ENCODE measurements at regions not wholly inside any gene's neighbourhood (a gene's known extent, or its start where the extent isn't known, plus 50 kb on each side); places are given as distances from the start of the nearest gene placed in this dataset.

DNA sequence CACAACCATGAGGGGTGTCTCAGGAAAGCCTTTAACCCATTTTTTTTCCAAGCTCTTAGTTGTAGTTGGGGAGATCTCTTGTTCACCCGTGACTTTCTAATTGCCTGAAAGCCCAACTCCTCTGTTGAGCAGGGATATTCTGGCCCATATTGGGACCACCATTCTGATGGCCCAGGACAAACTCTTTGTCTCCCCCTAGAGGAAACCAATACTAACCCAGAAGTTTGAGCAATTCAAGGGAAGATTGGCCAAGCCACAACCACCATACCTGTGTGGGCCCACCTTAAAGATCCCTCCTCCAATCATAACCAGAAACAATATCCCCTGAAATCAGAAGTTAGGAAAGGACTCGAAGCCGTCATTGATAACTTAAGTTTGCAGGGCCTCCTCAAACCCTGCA is 132.6 kb downstream of the THBS2 start:
- no peaks in the 10 kb centered on the region for H4K20me1 ChIP-seq (ENCODE audit: low read depth)
- Mint-ChIP-seq H3K4me3 (no peak overlapping the region), H3K4me1 (no peaks in the 10 kb centered on the region), H3K36me3 (no peaks in the 10 kb centered on the region), H3K27ac (no peak overlapping the region), H3K9me3 (peaks cover 4% of the 10 kb centered on the region), H3K27me3 (ENCODE audit: insufficient read depth, low read depth) (peaks cover 4% of the 10 kb centered on the region)
- no peaks in the 10 kb centered on the region for H3K79me2 ChIP-seq (ENCODE audit: low read depth)
- TF ChIP-seq, protein P1, sequence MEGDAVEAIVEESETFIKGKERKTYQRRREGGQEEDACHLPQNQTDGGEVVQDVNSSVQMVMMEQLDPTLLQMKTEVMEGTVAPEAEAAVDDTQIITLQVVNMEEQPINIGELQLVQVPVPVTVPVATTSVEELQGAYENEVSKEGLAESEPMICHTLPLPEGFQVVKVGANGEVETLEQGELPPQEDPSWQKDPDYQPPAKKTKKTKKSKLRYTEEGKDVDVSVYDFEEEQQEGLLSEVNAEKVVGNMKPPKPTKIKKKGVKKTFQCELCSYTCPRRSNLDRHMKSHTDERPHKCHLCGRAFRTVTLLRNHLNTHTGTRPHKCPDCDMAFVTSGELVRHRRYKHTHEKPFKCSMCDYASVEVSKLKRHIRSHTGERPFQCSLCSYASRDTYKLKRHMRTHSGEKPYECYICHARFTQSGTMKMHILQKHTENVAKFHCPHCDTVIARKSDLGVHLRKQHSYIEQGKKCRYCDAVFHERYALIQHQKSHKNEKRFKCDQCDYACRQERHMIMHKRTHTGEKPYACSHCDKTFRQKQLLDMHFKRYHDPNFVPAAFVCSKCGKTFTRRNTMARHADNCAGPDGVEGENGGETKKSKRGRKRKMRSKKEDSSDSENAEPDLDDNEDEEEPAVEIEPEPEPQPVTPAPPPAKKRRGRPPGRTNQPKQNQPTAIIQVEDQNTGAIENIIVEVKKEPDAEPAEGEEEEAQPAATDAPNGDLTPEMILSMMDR (IDR thresholded peaks at IDR 0.05) = no peak
- no peak for TF ChIP-seq EZH2 (IDR thresholded peaks at IDR 0.05)
- TF ChIP-seq EZH2phosphoT487 (IDR thresholded peaks at IDR 0.05) = no peak
- H3K27me3 ChIP-seq = no peaks in the 10 kb centered on the region
- H3K4me3 ChIP-seq = no peak overlapping the region
- no peak overlapping the region for H3K4me2 ChIP-seq
- no peak overlapping the region for H3K9ac ChIP-seq
- no peaks in the 10 kb centered on the region for H3K4me1 ChIP-seq
- no peaks in the 10 kb centered on the region for H3F3A ChIP-seq (ENCODE audit: low read depth)
- H3K27ac ChIP-seq = no peak overlapping the region
- DNase-seq (ENCODE audit: low spot score) = no peak
- no peaks in the 10 kb centered on the region for H3K36me3 ChIP-seq
- no peak overlapping the region for H2AFZ ChIP-seq (replicated peaks)
- no peaks in the 10 kb centered on the region for H3K9me3 ChIP-seq (ENCODE audit: low read depth)

- H4K20me1 ChIP-seq (ENCODE audit: low read depth) = no peaks in the 10 kb centered on the region
- no peak overlapping the region for H3K4me2 ChIP-seq
- no peak for DNase-seq (ENCODE audit: low spot score)
- H3F3A ChIP-seq (ENCODE audit: low read depth) = no peaks in the 10 kb centered on the region
- H3K4me1 ChIP-seq = no peaks in the 10 kb centered on the region
- no peak overlapping the region for H3K4me3 Mint-ChIP-seq
- H3K9me3 Mint-ChIP-seq = peaks cover 4% of the 10 kb centered on the region
- no peaks in the 10 kb centered on the region for H3K79me2 ChIP-seq (ENCODE audit: low read depth)
- TF ChIP-seq EZH2 (IDR thresholded peaks at IDR 0.05) = no peak
- TF ChIP-seq, protein P1 (IDR thresholded peaks at IDR 0.05) = no peak
- no peak for TF ChIP-seq EZH2phosphoT487 (IDR thresholded peaks at IDR 0.05)
- no peak overlapping the region for H3K9ac ChIP-seq
- no peaks in the 10 kb centered on the region for H3K36me3 Mint-ChIP-seq
- no peaks in the 10 kb centered on the region for H3K9me3 ChIP-seq (ENCODE audit: low read depth)
- no peaks in the 10 kb centered on the region for H3K4me1 Mint-ChIP-seq
- no peaks in the 10 kb centered on the region for H3K36me3 ChIP-seq
- no peak overlapping the region for H2AFZ ChIP-seq (replicated peaks)
- H3K27me3 Mint-ChIP-seq (ENCODE audit: insufficient read depth, low read depth) = peaks cover 2% of the 10 kb centered on the region
- no peaks in the 10 kb centered on the region for H3K27me3 ChIP-seq
- no peak overlapping the region for H3K27ac ChIP-seq
- H3K4me3 ChIP-seq = no peak overlapping the region
- no peak overlapping the region for H3K27ac Mint-ChIP-seq
Observed at GRCh38 chr6:169119669-169120068, 134.0 kb downstream of the THBS2 start.

DNA sequence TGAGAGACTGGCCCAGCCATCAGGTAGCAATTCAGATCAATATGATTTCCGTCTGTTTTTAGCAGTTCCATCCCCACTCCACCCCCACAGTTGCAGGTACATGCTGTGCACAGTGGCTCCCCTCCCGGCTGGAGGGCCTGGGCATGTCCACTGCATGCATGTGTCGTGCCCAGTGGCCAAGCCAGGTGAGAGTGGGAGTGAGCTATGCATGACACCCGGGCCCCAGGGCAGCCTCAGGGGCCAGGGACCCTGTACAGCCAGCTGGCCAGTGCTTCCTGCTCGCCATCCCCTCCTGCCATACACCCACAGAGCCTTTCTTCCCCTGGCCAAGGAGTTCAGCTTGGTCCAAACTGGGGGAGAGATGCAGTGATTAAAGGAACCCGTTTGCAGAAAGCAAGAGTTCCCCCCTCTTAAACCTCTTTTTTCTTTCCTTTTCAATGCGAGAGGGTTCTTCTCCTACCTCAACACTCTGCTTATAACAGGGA is 135.3 kb downstream of the THBS2 start:
- H3K4me1 Mint-ChIP-seq = no peaks in the 10 kb centered on the region
- no peaks in the 10 kb centered on the region for H3K36me3 ChIP-seq
- H3K4me1 ChIP-seq = no peaks in the 10 kb centered on the region
- H2AFZ ChIP-seq (replicated peaks) = no peak overlapping the region
- H3K9me3 ChIP-seq (ENCODE audit: low read depth) = no peaks in the 10 kb centered on the region
- no peaks in the 10 kb centered on the region for H3K79me2 ChIP-seq (ENCODE audit: low read depth)
- TF ChIP-seq EZH2phosphoT487 (IDR thresholded peaks at IDR 0.05) (no peak), EZH2 (IDR thresholded peaks at IDR 0.05) (no peak)
- TF ChIP-seq, protein P1 (IDR thresholded peaks at IDR 0.05) = no peak
- H3K27ac Mint-ChIP-seq = no peak overlapping the region
- H3K27me3 ChIP-seq = no peaks in the 10 kb centered on the region
- H3K9me3 Mint-ChIP-seq = peaks cover 4% of the 10 kb centered on the region
- no peaks in the 10 kb centered on the region for H3K36me3 Mint-ChIP-seq
- no peak overlapping the region for H3K4me3 Mint-ChIP-seq
- H3K4me2 ChIP-seq = no peak overlapping the region
- H3K27ac ChIP-seq = no peak overlapping the region
- H3K9ac ChIP-seq = no peak overlapping the region
- no peaks in the 10 kb centered on the region for H3F3A ChIP-seq (ENCODE audit: low read depth)
- H3K27me3 Mint-ChIP-seq (ENCODE audit: insufficient read depth, low read depth) = peaks cover 2% of the 10 kb centered on the region
- no peaks in the 10 kb centered on the region for H4K20me1 ChIP-seq (ENCODE audit: low read depth)
- H3K4me3 ChIP-seq = no peak overlapping the region
- DNase-seq (ENCODE audit: low spot score) = no peak
